ENCODE measurements at regions not wholly inside any gene's neighbourhood (a gene's known extent, or its start where the extent isn't known, plus 50 kb on each side); places are given as distances from the start of the nearest gene placed in this dataset.

- TF ChIP-seq, protein P1, sequence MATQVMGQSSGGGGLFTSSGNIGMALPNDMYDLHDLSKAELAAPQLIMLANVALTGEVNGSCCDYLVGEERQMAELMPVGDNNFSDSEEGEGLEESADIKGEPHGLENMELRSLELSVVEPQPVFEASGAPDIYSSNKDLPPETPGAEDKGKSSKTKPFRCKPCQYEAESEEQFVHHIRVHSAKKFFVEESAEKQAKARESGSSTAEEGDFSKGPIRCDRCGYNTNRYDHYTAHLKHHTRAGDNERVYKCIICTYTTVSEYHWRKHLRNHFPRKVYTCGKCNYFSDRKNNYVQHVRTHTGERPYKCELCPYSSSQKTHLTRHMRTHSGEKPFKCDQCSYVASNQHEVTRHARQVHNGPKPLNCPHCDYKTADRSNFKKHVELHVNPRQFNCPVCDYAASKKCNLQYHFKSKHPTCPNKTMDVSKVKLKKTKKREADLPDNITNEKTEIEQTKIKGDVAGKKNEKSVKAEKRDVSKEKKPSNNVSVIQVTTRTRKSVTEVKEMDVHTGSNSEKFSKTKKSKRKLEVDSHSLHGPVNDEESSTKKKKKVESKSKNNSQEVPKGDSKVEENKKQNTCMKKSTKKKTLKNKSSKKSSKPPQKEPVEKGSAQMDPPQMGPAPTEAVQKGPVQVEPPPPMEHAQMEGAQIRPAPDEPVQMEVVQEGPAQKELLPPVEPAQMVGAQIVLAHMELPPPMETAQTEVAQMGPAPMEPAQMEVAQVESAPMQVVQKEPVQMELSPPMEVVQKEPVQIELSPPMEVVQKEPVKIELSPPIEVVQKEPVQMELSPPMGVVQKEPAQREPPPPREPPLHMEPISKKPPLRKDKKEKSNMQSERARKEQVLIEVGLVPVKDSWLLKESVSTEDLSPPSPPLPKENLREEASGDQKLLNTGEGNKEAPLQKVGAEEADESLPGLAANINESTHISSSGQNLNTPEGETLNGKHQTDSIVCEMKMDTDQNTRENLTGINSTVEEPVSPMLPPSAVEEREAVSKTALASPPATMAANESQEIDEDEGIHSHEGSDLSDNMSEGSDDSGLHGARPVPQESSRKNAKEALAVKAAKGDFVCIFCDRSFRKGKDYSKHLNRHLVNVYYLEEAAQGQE (IDR thresholded peaks at IDR 0.05; ENCODE audit: unreplicated experiment) = no peak
- no peak for TF ChIP-seq ZNF331 (CRISPR knock-in tag; IDR thresholded peaks at IDR 0.05; ENCODE audit: low read depth)
- TF ChIP-seq EZH2 (IDR thresholded peaks at IDR 0.05; ENCODE audit: low read depth, unreplicated experiment) = no peak
- TF ChIP-seq CTCF (conservative IDR thresholded peaks at IDR 0.05; ENCODE audit: low read depth in 2 of 2) = no peak
- TF ChIP-seq POLR2AphosphoS5 (IDR thresholded peaks at IDR 0.05; ENCODE audit: low read depth) = no peak
- TF ChIP-seq EZH2phosphoT487 (IDR thresholded peaks at IDR 0.05; ENCODE audit: unreplicated experiment) = no peak
- TF ChIP-seq CREB1 (CRISPR knock-in tag; IDR thresholded peaks at IDR 0.05; ENCODE audit: low read depth) = no peak
- TF ChIP-seq, protein P2, sequence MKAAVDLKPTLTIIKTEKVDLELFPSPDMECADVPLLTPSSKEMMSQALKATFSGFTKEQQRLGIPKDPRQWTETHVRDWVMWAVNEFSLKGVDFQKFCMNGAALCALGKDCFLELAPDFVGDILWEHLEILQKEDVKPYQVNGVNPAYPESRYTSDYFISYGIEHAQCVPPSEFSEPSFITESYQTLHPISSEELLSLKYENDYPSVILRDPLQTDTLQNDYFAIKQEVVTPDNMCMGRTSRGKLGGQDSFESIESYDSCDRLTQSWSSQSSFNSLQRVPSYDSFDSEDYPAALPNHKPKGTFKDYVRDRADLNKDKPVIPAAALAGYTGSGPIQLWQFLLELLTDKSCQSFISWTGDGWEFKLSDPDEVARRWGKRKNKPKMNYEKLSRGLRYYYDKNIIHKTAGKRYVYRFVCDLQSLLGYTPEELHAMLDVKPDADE (IDR thresholded peaks at IDR 0.05) = no peak
- no peak for TF ChIP-seq JUNB (IDR thresholded peaks at IDR 0.05; ENCODE audit: unreplicated experiment)
- no peak for TF ChIP-seq NANOG (IDR thresholded peaks at IDR 0.05; ENCODE audit: borderline replicate concordance)
- no peak for TF ChIP-seq ZNF114 (CRISPR knock-in tag; IDR thresholded peaks at IDR 0.05)
Measured at GRCh38 chr6:14286634-14287428, 169.3 kb downstream of the CD83 start.
